Hepatocyte (in vitro differentiated cells): ENCODE measurements at regions not wholly inside any gene's neighbourhood (a gene's known extent, or its start where the extent isn't known, plus 50 kb on each side); places are given as distances from the start of the nearest gene placed in this dataset.

Source experiments
- DNase-seq: peaks from one replicate; pipeline ENCODE4 v3.0.0-alpha.2; 2016; ENCODE audit warnings: low spot score
- H2AFZ ChIP-seq: fragments of 200-600 bp; sonication (generic); 2 replicates; pipeline ENCODE4 v1.6.0; 2016; ENCODE audit warnings: antibody characterized with exemption, mild to moderate bottlenecking
- H3K27ac ChIP-seq: fragments of 200-600 bp; sonication (generic); 2 replicates; pipeline ENCODE4 v1.5.1; 2016; ENCODE audit warnings: mild to moderate bottlenecking
- H3K27me3 ChIP-seq: fragments of 200-600 bp; sonication (generic); 2 replicates; pipeline ENCODE4 v1.6.1; 2016
- H3K36me3 ChIP-seq: fragments of 200-600 bp; sonication (generic); replicated peaks from 2 replicates; pipeline ENCODE4 v1.5.1; 2016; ENCODE audit warnings: low read depth; ENCODE audit not compliant: insufficient read depth
- H3K4me1 ChIP-seq: fragments of 200-600 bp; sonication (generic); 2 replicates; pipeline ENCODE4 v1.5.1; 2016; ENCODE audit warnings: mild to moderate bottlenecking, moderate library complexity; ENCODE audit not compliant: insufficient read depth
- H3K4me2 ChIP-seq: fragments of 200-600 bp; sonication (generic); 2 replicates; pipeline ENCODE4 v1.6.0; 2016
- H3K4me3 ChIP-seq: fragments of 200-600 bp; sonication (generic); 2 replicates; pipeline ENCODE4 v1.5.1; 2016; ENCODE audit warnings: mild to moderate bottlenecking
- H3K79me2 ChIP-seq: fragments of 200-600 bp; sonication (generic); 2 replicates; pipeline ENCODE4 v1.6.0; 2017; ENCODE audit warnings: mild to moderate bottlenecking
- H3K9me2 ChIP-seq: fragments of 200-600 bp; sonication (generic); replicated peaks from 2 replicates; pipeline ENCODE4 v1.6.0; 2017; ENCODE audit warnings: mild to moderate bottlenecking; ENCODE audit not compliant: insufficient read depth
- H3K9me3 ChIP-seq: fragments of 200-600 bp; sonication (generic); 2 replicates; pipeline ENCODE4 v1.5.1; 2016; ENCODE audit warnings: low read depth, mild to moderate bottlenecking
- H4K20me1 ChIP-seq: fragments of 200-600 bp; sonication (generic); 2 replicates; pipeline ENCODE4 v1.6.0; 2016; ENCODE audit warnings: mild to moderate bottlenecking; ENCODE audit not compliant: insufficient read depth, poor library complexity, severe bottlenecking
- CTCF ChIP-seq: fragments of 200-600 bp; sonication (generic); IDR thresholded peaks from 2 replicates; pipeline ENCODE4 v1.5.1; 2016; ENCODE audit warnings: antibody characterized with exemption, mild to moderate bottlenecking; ENCODE audit not compliant: poor library complexity
- EZH2 ChIP-seq: fragments of 200-600 bp; sonication (generic); IDR thresholded peaks from 2 replicates; pipeline ENCODE4 v1.6.1; 2016; ENCODE audit warnings: antibody characterized with exemption, mild to moderate bottlenecking, borderline replicate concordance
- EZH2phosphoT487 ChIP-seq: fragments of 200-600 bp; sonication (generic); IDR thresholded peaks from one replicate; pipeline ENCODE4 v1.6.1; 2018; ENCODE audit warnings: antibody characterized with exemption, mild to moderate bottlenecking, low read depth, moderate library complexity; ENCODE audit not compliant: unreplicated experiment, severe bottlenecking
- WGBS: methylation state at CpG from one replicate; pipeline ENCODE4 v1.1.6; 2016; ENCODE audit warnings: low lambda C conversion rate; ENCODE audit errors: missing lambda C conversion rate; 5-methylcytosine and 5-hydroxymethylcytosine counted together

- Histone ChIP-seq H3K9me2 (no peaks in the 10 kb centered on the region), H3K4me1 (no peaks in the 10 kb centered on the region), H3K27ac (no peak overlapping the region), H3K4me3 (no peak overlapping the region), H3K4me2 (no peak overlapping the region), H2AFZ (no peak overlapping the region), H3K36me3 (no peaks in the 10 kb centered on the region), H3K27me3 (no peaks in the 10 kb centered on the region), H3K79me2 (no peaks in the 10 kb centered on the region), H4K20me1 (no peaks in the 10 kb centered on the region), H3K9me3 (no peaks in the 10 kb centered on the region)
- TF ChIP-seq EZH2phosphoT487 (no peak), CTCF (no peak)
- WGBS, result 88% methylated on average over 2 of the region's 2 CpGs
- no peak for DNase-seq
Observed at GRCh38 chr10:113420057-113420732, 132.7 kb upstream of the HABP2 start.

GRCh38 chr10:113420733-113421675, 131.8 kb upstream of the HABP2 start:
- no peak for DNase-seq
- Histone ChIP-seq H4K20me1 (no peaks in the 10 kb centered on the region), H3K79me2 (no peaks in the 10 kb centered on the region), H3K9me3 (no peaks in the 10 kb centered on the region), H3K9me2 (no peaks in the 10 kb centered on the region), H2AFZ (no peak overlapping the region), H3K4me2 (no peak overlapping the region), H3K36me3 (no peaks in the 10 kb centered on the region), H3K27ac (no peak overlapping the region), H3K27me3 (no peaks in the 10 kb centered on the region), H3K4me1 (no peaks in the 10 kb centered on the region), H3K4me3 (no peak overlapping the region)
- 95% methylated on average over 9 of the region's 9 CpGs for WGBS
- TF ChIP-seq CTCF, result no peak
- no peak for TF ChIP-seq EZH2phosphoT487
- no peak for TF ChIP-seq EZH2

- Histone ChIP-seq H3K27ac (no peak overlapping the region), H3K36me3 (no peaks in the 10 kb centered on the region), H3K4me3 (no peak overlapping the region), H3K9me2 (no peaks in the 10 kb centered on the region), H3K4me2 (no peak overlapping the region), H3K27me3 (no peaks in the 10 kb centered on the region), H3K79me2 (no peaks in the 10 kb centered on the region), H2AFZ (no peak overlapping the region), H3K4me1 (no peaks in the 10 kb centered on the region), H3K9me3 (no peaks in the 10 kb centered on the region), H4K20me1 (no peaks in the 10 kb centered on the region)
- 98% methylated on average over 2 of the region's 2 CpGs for WGBS
- DNase-seq, result no peak
- TF ChIP-seq EZH2 (no peak), CTCF (no peak), EZH2phosphoT487 (no peak)
Observed at GRCh38 chr10:113422371-113422770, 130.5 kb upstream of the HABP2 start.
